GM12865 (cell line): ENCODE measurements at regions not wholly inside any gene's neighbourhood (a gene's known extent, or its start where the extent isn't known, plus 50 kb on each side); places are given as distances from the start of the nearest gene placed in this dataset.

Experiments
- DNase-seq: peaks from one replicate; pipeline ENCODE4 v3.0.0; 2010; ENCODE audit warnings: low read depth
- H3K4me3 ChIP-seq: 2 replicates; pipeline ENCODE4 v1.5.1; 2011; ENCODE audit warnings: mild to moderate bottlenecking, low read depth, low read length, control low read depth
- CTCF ChIP-seq: IDR thresholded peaks from 2 replicates; pipeline ENCODE4 v1.5.1; 2011; ENCODE audit warnings: low read length, control low read depth, low read depth, inconsistent platforms; ENCODE audit not compliant: insufficient read depth; ENCODE audit errors: missing control alignments

GRCh38 chr3:117118604-117119003 lies 409.0 kb downstream of the TUSC7 start:
- H3K4me3 ChIP-seq = no peak overlapping the region
- no peak for DNase-seq
- TF ChIP-seq CTCF = no peak

GRCh38 chr3:117120014-117120413 lies 410.4 kb downstream of the TUSC7 start:
- TF ChIP-seq CTCF = no peak
- H3K4me3 ChIP-seq = no peak overlapping the region
- no peak for DNase-seq

- no peak overlapping the region for H3K4me3 ChIP-seq
- DNase-seq = no peak
- no peak for TF ChIP-seq CTCF
These were observed 413.0 kb downstream of the TUSC7 start for GRCh38 chr3:117122609-117123008.

- no peak overlapping the region for H3K4me3 ChIP-seq
- DNase-seq = no peak
- no peak for TF ChIP-seq CTCF
These were observed 416.9 kb downstream of the TUSC7 start for GRCh38 chr3:117126460-117126859.

GRCh38 chr3:117126946-117127546 lies 417.5 kb downstream of the TUSC7 start:
- TF ChIP-seq CTCF = no peak
- no peak for DNase-seq
- H3K4me3 ChIP-seq = no peak overlapping the region

- no peak for DNase-seq
- H3K4me3 ChIP-seq = no peak overlapping the region
- no peak for TF ChIP-seq CTCF
These were observed 418.6 kb downstream of the TUSC7 start for GRCh38 chr3:117128133-117128532.

- no peak for TF ChIP-seq CTCF
- DNase-seq = no peak
- H3K4me3 ChIP-seq = no peak overlapping the region
These were observed 419.3 kb downstream of the TUSC7 start for GRCh38 chr3:117128872-117129271.
